Endodermal cell (in vitro differentiated cells): ENCODE measurements at regions not wholly inside any gene's neighbourhood (a gene's known extent, or its start where the extent isn't known, plus 50 kb on each side); places are given as distances from the start of the nearest gene placed in this dataset.

Experiments used
- DNase-seq: peaks from one replicate; pipeline ENCODE4 v3.0.0-alpha.2; 2017
- H3K27ac ChIP-seq: 2 replicates; pipeline ENCODE4 v1.5.1; 2013; ENCODE audit warnings: mild to moderate bottlenecking, low read depth, low read length, moderate library complexity
- H3K27me3 ChIP-seq: 2 replicates; pipeline ENCODE4 v1.6.1; 2013; ENCODE audit warnings: mild to moderate bottlenecking, low read length, moderate library complexity; ENCODE audit not compliant: insufficient read depth, control insufficient read depth, poor library complexity, severe bottlenecking
- H3K36me3 ChIP-seq: 2 replicates; pipeline ENCODE4 v1.7.0; 2013; ENCODE audit warnings: mild to moderate bottlenecking, low read length, moderate library complexity; ENCODE audit not compliant: control insufficient read depth, insufficient read depth
- H3K4me1 ChIP-seq: one replicate; pipeline ENCODE4 v1.7.0; 2013; ENCODE audit warnings: low read length; ENCODE audit not compliant: control insufficient read depth, insufficient read depth
- H3K4me3 ChIP-seq: 2 replicates; pipeline ENCODE4 v1.5.1; 2013; ENCODE audit warnings: mild to moderate bottlenecking, low read length, moderate library complexity
- H3K9ac ChIP-seq: 2 replicates; pipeline ENCODE4 v1.6.1; 2013; ENCODE audit warnings: mild to moderate bottlenecking, low read length, moderate library complexity; ENCODE audit not compliant: poor library complexity, severe bottlenecking; ENCODE audit errors: extremely low read depth
- H3K9me3 ChIP-seq: 2 replicates; pipeline ENCODE4 v1.6.1; 2013; ENCODE audit warnings: mild to moderate bottlenecking, low read length, moderate library complexity; ENCODE audit not compliant: control insufficient read depth
- H3K27ac Mint-ChIP-seq: 2 replicates; pipeline ENCODE4 v1.8.0; 2020; ENCODE audit warnings: mixed read lengths
- H3K27me3 Mint-ChIP-seq: 2 replicates; pipeline ENCODE4 v1.8.0; 2021; ENCODE audit warnings: mild to moderate bottlenecking, mixed read lengths; ENCODE audit not compliant: insufficient read depth
- H3K36me3 Mint-ChIP-seq: 2 replicates; pipeline ENCODE4 v1.8.0; 2020; ENCODE audit warnings: low read depth, mixed read lengths
- H3K4me1 Mint-ChIP-seq: 2 replicates; pipeline ENCODE4 v1.8.0; 2020; ENCODE audit warnings: mixed read lengths
- H3K4me3 Mint-ChIP-seq: 2 replicates; pipeline ENCODE4 v1.8.0; 2020; ENCODE audit warnings: mild to moderate bottlenecking, moderate library complexity, mixed read lengths
- H3K9me3 Mint-ChIP-seq: 2 replicates; pipeline ENCODE4 v1.8.0; 2020; ENCODE audit warnings: mild to moderate bottlenecking, mixed read lengths
- CTCF ChIP-seq: fragments of 200-600 bp; sonication (generic); conservative IDR thresholded peaks from 2 replicates; pipeline ENCODE4 v1.5.0; 2021; ENCODE audit warnings: antibody characterized with exemption, mild to moderate bottlenecking
- WGBS, 2 experiments: methylation state at CpG; one replicate each; pipeline versions ENCODE4 v1.1.5 to v1.1.7; 2013; ENCODE audit warnings: missing lambda C conversion rate in 2 of 2, mixed read lengths in 1 of 2; ENCODE audit not compliant: insufficient coverage in 1 of 2, insufficient read length in 1 of 2; 5-methylcytosine and 5-hydroxymethylcytosine counted together

DNA sequence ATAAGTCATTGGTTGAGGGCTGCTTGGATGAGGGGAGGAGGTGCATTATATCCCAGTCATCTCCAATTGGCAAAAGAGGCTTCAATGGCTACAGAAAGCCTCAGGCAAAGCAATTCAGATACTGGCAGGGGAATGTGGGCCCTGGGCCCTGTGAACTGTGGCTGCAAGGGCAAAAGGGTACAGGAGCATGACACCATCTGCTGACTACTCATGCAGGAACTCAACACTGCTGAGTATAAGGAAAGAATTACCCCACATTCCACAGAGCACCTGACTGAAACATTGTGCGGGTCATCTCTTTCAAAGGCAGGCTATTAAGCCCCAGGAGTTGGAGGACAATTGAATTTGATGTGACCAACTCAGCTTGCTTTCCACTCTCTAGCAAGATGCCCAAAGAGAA lies 92.1 kb upstream of the SPTLC3 start:
- Mint-ChIP-seq H3K4me1 (peaks cover 4% of the 10 kb centered on the region), H3K4me3 (no peak overlapping the region), H3K9me3 (peaks cover 4% of the 10 kb centered on the region), H3K36me3 (no peaks in the 10 kb centered on the region), H3K27me3 (no peaks in the 10 kb centered on the region), H3K27ac (no peak overlapping the region)
- DNase-seq: peak; percentile 63
- no peaks in the 10 kb centered on the region for H3K36me3 ChIP-seq
- H3K4me1 ChIP-seq: no peaks in the 10 kb centered on the region
- H3K9me3 ChIP-seq: no peaks in the 10 kb centered on the region
- TF ChIP-seq CTCF: no peak
- H3K27ac ChIP-seq: no peak overlapping the region
- H3K27me3 ChIP-seq: no peaks in the 10 kb centered on the region
- H3K9ac ChIP-seq: no peak overlapping the region
- WGBS, 2 experiments: 80 to 89% methylated on average over 1 of the region's 1 CpG
- H3K4me3 ChIP-seq: no peak overlapping the region

- Histone ChIP-seq H3K4me3 (no peak overlapping the region), H3K36me3 (no peaks in the 10 kb centered on the region), H3K27me3 (no peaks in the 10 kb centered on the region), H3K27ac (no peak overlapping the region), H3K4me1 (peaks cover 17% of the 10 kb centered on the region), H3K9me3 (no peaks in the 10 kb centered on the region), H3K9ac (no peak overlapping the region)
- 57% methylated on average over 1 of the region's 2 CpGs for WGBS, 2 experiments
- H3K27ac Mint-ChIP-seq: no peak overlapping the region
- peaks cover 3% of the 10 kb centered on the region for H3K36me3 Mint-ChIP-seq
- DNase-seq: no peak
- peaks cover 33% of the 10 kb centered on the region for H3K4me1 Mint-ChIP-seq
- no peak overlapping the region for H3K4me3 Mint-ChIP-seq
- no peaks in the 10 kb centered on the region for H3K27me3 Mint-ChIP-seq
- no peak for TF ChIP-seq CTCF
- H3K9me3 Mint-ChIP-seq: peaks cover 19% of the 10 kb centered on the region
Measured at GRCh38 chr20:12924126-12924525, 84.6 kb upstream of the SPTLC3 start.

DNA sequence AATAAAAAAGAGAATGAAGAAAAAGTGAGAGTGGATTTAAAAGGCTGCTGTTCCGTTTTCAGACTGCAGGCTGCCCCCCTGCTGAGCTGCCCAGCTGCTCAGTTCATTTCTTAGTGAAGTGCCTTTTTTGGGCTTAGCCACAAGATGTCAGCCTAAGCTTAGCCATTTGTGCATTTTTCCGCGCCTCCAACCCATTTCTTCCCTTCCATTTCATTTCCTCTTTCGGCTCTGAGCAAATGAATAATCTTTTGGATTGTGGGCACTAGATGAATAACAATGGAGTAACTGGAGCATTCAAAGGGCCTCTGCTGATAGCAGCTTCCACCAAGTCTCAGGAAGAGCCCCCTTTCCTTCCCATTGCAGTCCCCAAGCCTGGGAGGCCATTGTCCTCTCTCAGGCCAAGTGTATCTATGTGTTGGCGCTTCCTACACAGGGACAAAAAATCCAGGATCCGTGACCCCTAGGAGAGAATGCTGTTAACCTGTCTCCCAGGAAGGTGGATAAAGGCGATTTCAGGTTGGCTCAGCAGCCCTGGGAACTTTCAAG lies 83.5 kb upstream of the SPTLC3 start:
- Mint-ChIP-seq H3K4me1 (peaks cover 33% of the 10 kb centered on the region), H3K27ac (peak overlapping the region; percentile 56), H3K9me3 (peaks cover 19% of the 10 kb centered on the region), H3K4me3 (no peak overlapping the region), H3K27me3 (no peaks in the 10 kb centered on the region), H3K36me3 (peaks cover 3% of the 10 kb centered on the region)
- TF ChIP-seq CTCF: peak; percentile 96
- Histone ChIP-seq H3K4me1 (peaks cover 17% of the 10 kb centered on the region), H3K27me3 (no peaks in the 10 kb centered on the region), H3K9ac (no peak overlapping the region), H3K36me3 (no peaks in the 10 kb centered on the region), H3K4me3 (no peak overlapping the region), H3K9me3 (no peaks in the 10 kb centered on the region), H3K27ac (no peak overlapping the region)
- DNase-seq: peak; percentile 85
- 46 to 47% methylated on average over 3 to 7 of the region's 7 CpGs for WGBS, 2 experiments
